Ureter (tissue), 1 donor: ENCODE measurements at regions not wholly inside any gene's neighbourhood (a gene's known extent, or its start where the extent isn't known, plus 50 kb on each side); places are given as distances from the start of the nearest gene placed in this dataset.
A peak's percentile ranks its signal among the peaks of the same experiment; 100 is the strongest.

Source experiments
- DNase-seq: peaks from one replicate; pipeline ENCODE4 v3.0.0-alpha.2; 2020; ENCODE audit warnings: low spot score
- donor health status: DM: yes; HTN: yes; CAD: no.

DNA sequence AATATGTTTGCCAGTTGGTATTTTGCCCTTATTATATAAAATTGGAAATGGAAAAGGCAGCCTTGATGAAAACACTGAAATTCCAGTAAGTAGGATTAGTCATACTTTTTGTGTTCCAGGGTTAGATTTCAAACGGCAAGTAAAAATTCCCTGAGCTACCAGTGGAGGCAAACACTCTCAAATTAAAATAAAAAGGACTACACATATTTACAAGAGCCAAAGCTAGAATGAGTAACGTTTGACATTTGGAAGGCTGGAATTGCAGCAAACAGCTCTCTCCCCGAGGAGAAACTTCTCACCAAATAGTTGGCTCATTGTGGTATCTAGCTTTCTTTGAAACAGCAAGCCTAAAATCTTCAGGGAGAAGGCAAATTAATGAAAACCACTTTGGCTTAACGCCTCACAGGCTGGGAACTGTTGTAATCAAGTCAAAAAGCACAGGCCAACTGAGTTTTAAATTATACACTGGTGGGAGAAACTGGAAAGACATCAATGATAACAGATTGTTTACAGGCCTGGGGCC, 288.4 kb downstream of the SNX13 start:
- DNase-seq, result no peak

DNA sequence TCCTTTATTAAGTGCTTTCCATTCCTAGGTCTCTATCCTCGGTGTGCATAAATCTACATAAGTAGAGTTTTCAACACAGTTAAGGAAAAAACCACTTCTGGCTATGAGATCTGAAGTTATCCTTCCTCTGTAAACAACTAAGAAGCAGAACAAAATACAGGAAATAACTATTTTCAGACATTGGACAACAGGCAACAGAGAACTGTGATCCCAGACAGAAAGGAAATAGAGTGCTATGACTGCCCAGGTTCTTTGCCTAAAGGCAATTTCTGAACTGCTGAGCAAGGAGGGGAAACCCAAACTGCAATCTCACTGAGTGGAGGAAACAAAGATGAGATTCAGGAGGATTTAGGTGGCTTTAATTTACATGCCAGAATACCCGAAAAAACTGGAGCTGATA, 285.4 kb downstream of the SNX13 start:
- DNase-seq, result no peak

DNA sequence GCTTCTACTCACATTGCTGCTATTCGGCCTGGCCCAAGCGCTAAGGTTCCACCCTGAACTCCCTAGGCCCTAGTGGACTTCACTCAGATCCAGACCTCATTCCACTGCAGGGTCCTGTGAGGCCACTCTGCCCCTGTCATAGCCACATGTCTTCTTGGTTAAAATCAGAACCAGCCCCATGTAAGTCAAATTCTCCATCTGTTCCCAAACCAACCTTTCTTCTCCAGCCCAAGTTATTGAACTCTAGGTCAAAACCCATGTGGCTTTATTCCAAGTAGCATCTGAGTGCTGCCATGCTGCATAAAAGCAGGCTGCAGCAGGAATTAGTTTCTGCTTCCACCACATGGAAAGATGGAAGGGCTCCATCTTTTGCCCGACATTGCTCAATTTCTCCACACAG, 281.2 kb downstream of the SNX13 start:
- DNase-seq, result no peak

DNA sequence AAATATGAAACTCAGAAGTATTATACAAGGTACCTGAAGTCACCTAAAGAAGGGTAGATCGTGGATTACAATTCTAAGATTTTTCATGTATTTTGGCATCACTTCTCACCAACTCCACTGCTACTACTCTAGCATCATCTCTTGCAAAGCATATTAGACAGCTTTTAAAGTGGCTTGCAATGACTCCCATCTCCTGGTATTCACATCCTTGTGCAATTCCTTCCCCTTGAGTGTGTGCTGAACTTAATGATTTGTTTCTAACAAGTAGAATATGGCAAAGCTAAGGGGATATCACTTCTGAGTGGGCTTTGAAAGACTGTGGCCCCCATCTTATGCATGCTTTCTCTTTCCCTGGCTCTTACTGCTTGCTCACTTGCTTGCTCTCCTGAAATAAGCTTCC, 280.2 kb downstream of the SNX13 start:
- no peak for DNase-seq

DNA sequence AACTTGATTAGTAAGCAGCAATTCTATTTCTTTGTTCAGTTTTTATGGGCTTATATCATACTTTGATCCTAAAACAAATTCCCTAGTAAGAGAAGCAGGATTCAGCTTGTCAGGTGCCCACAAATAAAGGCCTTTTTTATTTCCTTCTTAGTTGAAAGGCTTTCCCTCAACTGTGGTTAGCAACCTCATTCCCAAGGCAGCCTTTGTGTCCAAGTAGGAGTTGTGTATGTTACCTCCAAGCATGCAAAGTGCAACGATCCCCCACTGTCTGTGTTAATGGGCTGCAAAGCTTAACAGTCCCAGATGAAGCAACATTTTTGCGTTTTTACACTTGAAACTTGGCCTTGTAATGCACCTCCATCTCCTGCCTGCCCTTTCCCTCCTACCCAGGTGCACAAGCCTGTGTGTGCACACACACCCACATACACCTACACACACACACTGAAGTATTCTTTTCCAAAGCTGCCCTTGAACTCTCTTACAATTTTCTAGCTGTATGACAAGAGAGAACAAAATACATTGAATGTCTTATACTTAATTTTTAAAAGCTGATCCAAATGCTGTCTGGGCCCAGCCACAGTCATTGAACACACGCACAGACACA, 278.2 kb downstream of the SNX13 start:
- no peak for DNase-seq

DNA sequence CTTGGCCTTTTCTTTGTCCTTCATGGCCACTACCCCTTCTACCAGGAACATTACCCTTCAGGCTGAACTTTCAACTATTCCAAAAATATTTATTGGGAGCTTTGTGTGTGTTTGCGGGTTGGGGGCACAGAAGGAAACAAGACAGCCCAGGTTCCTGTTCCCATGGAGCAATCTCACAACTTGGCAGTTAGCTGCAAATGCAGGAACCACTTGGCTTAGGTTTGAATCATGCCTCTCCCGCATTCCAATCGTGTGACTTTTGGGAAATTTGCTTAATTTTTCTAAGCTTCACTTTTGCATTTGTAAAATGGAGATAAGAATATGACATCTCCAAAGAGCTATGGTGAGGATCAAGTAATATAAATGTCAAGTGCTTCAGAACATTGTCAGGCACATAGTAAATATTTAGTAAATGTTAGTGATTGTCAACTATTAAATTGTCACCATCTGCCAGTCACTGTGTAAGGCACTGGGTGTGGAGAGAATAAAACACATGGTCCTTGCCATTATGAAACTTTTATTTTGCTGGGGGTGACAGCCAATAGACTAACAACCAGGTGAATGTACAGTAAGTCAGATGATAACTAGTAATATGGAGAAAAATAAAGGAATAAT, 277.1 kb downstream of the SNX13 start:
- DNase-seq, result no peak

DNA sequence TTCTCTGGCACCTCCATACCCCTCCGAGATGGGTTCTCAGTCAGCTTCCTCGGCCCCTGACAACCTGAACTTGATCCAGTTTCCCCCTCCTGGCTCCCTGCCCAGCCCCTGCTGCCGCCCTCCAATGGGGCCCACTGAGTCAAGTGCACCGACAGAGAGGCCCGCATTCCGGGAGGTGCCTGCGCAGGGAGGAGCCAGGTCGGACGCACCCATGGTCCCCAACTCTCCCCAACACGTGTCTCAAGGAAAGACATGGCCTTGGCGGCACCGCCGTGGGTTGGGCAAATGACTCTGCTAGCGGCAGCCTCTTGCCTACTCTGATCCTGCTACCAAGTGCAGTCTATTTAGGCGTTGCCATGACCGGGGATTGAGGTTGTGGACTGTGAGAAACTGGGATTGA, 275.3 kb downstream of the SNX13 start:
- DNase-seq, result no peak

DNA sequence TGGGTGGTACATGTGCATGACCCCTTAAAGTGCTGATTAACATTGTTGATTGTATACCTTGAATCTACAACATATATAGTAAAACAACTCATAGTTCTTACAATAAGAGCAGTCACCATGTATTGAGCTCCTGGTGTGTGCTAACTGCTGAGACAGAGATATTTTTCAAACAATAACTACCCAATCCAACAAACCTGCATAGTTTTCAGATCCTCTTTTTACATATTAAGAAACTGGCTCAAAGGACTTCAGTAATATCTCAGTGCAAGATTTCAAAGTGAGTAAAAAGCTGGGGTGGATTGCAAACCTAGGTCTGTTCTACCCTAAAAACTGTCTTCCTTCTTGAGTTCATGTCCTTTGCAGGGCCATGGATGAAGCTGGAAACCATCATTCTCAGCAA, 272.2 kb downstream of the SNX13 start:
- no peak for DNase-seq

DNA sequence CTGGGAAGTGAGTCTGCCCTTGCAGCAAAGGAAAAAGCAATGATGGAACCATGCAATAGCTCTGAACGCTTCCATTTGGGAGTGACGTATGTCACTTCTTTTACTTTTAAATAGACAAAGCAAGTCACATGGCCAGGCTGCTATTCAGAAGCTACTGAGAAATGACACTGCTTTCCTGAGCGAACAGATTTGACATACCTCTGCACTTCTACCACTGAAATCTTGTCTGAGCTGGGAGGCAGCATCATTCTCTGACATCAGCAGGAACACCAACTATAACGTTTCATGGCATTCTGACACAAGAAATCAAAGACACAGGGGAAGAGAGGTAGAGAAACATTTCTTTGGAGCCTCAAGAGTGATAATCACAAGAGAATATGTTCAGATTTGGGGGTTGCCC, 271.1 kb downstream of the SNX13 start:
- no peak for DNase-seq

DNA sequence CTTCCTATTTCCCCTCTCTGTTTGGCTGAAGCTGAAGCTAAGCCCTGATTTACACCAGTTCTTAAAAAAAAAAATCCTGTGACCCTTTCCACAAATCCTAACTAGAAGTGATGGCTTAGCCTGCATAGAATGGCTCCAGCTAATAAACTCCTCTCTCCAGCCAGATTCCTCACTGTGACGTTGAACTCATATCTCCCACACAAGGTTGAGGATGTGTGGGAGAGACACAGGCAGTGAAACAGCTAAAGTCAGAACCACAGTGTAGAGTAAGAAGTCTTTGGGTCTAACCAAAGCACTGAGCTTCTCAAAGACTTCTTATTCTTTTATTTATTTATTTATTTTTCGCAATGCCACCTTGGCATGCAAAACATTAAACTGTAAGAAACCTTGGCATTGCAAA, 268.3 kb downstream of the SNX13 start:
- DNase-seq, result no peak

DNA sequence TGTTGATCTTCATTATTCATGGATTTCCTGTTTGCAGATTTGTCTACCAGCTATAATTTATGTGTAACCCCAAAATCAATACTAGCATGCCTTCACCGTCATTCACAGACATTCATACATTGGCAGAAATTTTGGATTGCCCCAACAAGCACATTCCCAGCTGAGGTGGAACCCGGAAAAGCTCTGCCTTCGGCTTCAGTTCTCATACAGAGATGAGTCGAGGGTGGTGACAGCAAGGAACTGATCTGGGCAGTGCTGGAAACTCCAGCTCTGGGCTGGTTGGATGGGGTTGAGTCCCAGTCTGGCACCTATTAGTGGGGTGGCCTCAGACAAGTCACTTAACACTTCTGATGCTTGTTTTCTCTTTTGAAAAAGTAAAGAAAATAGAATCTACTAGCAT, 267.5 kb downstream of the SNX13 start:
- no peak for DNase-seq

DNA sequence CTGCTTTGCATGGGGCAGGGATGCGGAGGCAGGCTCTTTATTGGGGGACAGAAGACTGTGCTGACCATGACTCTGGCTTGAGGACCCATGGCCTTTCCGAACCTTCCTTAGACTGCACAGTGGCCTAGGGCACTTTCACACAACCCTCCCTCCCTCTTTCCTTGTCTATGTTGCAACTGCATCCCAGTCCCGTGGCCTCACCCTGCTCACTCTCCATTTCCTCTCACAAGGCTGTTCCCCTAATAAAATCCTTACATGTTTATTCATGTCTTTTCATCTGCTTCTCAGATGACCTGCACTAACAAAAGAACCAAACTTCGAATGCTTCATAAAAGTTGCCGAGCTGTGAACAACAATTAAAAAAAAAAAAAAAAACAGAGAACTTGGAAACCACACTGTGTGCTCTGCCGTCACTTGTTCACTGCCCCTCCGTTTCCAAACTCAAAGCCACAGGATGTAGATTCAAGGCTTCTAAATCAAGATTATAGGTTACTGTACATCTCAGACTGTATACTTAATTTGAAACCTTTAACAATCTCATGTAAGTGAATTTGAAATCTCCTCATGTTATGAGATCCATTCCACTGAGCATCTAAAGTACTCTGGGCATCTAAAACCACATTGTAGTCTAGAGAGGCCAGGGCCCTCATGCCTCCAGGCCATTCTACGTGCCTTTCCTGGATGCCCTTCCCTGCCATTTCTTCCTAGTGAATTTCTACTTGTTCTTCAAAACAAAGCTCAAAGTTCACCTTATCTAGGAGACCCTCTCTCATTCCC, 265.9 kb downstream of the SNX13 start:
- DNase-seq, result peak; percentile 67

DNA sequence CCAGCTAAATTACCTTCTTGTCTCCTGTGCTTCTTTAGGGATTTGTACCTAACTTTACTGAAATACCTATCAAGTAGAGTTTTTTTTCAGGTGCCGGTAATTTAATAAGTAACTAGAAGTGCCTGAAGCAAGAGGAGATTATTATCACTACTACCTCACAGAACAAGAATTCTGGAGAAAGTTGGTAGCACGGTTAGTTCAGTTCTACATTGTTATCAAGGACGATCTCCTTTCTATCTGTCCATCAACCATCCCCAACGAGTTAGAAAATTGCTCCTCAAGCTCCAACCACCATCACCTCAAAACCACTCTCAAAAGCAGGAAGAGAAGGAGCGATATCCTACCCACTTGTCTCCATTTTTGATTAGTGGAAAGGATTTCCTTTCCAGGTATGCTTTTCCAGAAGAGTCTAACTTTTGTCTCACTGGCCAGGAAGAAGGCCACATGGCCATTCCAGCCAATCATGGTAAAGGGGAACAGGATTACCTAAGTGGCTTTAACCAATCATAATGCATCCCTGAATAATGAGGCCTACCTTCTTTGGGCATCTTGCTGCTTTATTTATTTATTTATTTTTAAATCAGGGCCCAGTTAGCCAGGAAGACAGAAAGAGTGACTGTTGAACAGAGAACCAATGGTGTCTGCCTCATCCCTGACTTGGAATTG, 265.2 kb downstream of the SNX13 start:
- no peak for DNase-seq

DNA sequence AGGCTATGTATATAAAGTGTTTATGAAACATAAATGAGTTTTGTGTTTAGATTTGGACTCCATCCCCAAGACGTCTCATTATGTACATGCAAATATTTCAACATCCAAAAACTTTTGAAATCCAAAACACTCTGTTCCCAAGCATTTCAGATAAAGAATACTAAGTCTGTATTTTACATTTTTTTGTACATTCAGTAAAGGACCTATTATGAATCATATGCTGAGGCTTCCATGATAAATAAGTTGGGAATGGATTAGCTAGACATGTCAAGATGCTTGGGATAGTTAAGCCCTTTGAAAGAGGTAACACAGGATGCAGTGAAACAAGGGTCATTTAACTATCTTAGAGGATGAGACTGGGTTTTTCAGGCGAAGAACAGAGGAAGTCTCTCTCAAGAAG, 262.9 kb downstream of the SNX13 start:
- no peak for DNase-seq

DNA sequence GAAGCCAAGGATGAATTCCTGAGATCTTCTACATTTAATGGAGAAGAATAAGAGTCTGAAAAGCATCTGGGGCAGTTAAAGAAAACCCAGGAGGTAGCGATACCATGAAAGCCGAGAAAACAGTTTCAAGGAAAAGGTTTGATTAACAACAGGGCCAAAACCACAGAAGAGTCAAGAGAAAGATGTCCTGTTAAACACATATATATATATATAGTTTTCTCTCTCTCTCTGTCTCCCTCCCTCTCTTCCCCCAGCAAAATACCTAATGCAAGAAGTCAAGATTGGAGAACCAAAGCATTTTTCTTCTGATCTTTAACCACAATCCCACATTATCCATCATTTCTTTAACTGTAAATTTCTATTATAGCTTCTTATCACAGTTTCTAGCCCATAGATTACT, 261.4 kb downstream of the SNX13 start:
- DNase-seq, result no peak

DNA sequence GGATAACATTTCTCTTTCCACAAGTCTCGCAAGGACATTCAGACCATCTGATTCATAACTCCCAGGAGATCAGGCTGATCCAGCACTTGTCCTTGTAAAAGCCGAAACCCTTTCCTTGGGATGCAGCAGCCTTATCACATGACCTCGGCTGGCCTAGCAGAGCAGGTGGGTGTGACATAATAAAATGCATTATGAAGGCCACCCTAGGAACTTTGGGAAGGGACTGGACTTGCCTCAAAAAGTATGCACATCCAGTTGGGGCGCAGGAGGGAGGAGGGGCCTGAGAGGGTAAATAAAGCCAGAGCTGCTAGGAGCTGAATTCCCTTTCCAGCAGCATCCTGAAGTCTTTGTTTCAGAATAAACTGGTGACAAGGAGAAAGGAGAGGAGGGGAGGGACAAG, 260.8 kb downstream of the SNX13 start:
- DNase-seq, result no peak

DNA sequence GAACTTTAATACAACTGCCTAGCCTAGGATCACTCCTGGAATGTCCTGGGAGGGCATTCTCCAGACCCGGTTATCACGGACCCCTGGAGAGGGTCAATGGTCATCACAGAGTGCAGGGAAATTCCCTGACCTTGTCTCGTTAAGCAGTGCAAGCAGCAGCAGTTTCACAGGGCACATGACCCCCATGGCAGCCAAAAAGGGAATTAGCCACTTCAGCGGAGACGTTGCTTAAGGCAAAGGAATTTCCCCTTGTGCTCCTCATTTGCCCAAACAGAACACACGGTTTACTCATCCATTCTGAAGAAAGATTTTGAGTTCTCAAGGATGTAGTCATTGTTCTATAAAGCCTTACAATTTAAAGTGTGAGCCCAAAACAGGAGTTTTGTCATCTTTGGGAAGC, 260.3 kb downstream of the SNX13 start:
- peak; percentile 65 for DNase-seq

DNA sequence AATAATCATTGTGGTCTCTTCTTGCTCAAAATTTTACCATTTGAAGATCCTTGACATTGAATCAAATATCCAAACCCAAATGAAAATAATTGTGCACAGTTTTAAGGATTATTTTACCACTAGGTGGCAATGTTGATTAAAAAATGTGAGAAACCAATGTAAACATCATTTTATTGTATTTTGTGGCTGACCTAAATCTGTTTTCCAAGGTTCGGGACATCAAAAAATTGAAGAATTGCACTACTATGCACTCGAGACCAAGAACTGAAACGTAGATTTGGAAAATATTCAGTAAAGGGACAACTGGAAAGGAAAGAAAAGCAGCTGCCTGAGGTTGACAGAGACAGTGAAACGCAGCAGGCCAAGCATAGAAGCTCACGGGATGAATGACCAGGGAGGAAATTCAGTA, 259.3 kb downstream of the SNX13 start:
- no peak for DNase-seq

DNA sequence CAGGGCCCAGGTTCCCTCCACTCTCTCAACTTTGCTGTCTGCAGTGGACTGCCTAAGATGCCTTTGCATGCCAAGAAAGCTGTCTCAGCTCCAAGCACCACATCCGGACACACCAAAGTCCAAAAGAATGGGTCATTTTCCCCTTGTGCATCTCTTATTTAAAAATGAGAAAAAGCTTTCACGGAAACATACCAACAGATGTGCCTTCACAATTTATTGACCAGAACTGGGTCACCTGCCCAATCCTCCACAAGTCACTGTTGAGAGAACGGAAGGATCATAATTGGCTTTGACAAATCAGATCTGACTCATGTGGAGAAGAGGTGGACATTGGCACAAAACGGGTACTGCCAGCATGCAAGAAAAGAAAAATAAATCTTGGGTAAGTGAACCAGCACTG, 258.3 kb downstream of the SNX13 start:
- no peak for DNase-seq

DNA sequence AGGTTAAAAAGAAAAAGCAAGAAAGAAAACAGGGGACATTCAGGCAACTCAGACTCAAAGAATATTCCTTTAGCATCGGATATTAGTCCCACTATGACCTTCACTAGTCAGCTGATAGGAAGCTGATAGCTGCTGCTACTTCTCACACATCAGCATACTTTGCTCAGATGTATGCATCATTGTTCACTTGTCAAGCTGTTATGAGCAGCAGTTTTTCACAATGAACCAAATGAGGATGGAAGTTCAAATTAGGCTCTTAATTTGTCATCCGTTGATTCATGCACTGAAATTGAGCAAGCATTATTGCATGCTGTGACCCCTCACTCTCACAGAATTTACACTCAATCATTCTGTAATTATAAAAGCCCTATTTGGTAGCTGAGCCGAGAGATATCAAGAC, 257.7 kb downstream of the SNX13 start:
- no peak for DNase-seq

DNA sequence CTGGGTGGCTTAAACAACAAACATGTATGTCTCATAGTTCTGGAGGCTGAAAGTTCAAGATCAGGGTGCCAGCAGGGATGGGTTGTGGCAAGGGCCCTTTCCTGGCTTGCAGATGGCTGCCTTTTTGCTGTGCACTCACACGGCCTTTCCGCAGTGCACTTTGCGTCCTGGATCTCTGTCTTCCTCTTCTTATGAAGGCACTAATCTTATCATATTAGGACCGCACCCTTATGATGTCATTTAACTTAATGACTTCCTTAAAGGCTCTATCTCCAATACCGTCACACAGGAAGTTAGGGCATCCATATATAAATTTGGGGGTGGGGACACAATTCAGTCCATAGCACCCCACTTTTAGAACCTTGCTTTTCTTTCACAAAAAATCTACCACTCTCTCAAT, 255.2 kb downstream of the SNX13 start:
- DNase-seq, result no peak

DNA sequence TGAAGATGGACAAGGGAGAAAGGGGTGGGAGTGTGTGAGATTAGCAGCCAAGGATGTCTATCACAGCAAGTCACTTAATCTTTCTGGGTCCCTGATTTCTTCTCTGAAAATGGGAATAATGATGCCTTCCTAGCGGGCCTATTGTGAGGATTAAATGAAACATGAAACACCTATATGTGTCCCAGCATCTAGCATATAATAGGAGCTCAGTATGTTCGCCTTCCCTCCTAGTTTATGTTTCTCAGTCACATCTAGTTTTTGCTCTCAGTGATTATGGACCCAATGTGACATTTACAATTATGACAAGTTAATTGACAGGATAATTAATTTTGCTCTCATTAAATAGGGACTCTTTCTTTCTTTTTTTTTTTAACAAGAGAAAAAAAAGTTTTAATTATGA, 252.9 kb downstream of the SNX13 start:
- DNase-seq, result no peak
